SJCRH30 (cell line): ENCODE measurements at regions not wholly inside any gene's neighbourhood (a gene's known extent, or its start where the extent isn't known, plus 50 kb on each side); places are given as distances from the start of the nearest gene placed in this dataset.
A peak's percentile ranks its signal among the peaks of the same experiment; 100 is the strongest.

Experiments
- DNase-seq, 2 experiments: peaks; one replicate each; pipeline ENCODE4 v3.0.0-alpha.2; 2015 to 2020
- H3K27ac ChIP-seq: fragments of 250-450 bp; sonication (Bioruptor Pico); 2 replicates; pipeline ENCODE4 v1.5.1; 2020; ENCODE audit warnings: mild to moderate bottlenecking, moderate library complexity
- H3K27me3 ChIP-seq: fragments of 250-450 bp; sonication (Bioruptor Pico); 2 replicates; pipeline ENCODE4 v1.5.1; 2020; ENCODE audit warnings: mild to moderate bottlenecking, moderate library complexity
- H3K36me3 ChIP-seq: fragments of 250-450 bp; sonication (Bioruptor Pico); 2 replicates; pipeline ENCODE4 v1.5.1; 2020; ENCODE audit warnings: mild to moderate bottlenecking, moderate library complexity
- H3K4me1 ChIP-seq: fragments of 250-450 bp; sonication (Bioruptor Pico); 2 replicates; pipeline ENCODE4 v1.5.1; 2020; ENCODE audit warnings: mild to moderate bottlenecking, moderate library complexity
- H3K4me3 ChIP-seq: fragments of 250-450 bp; sonication (Bioruptor Pico); 2 replicates; pipeline ENCODE4 v1.5.1; 2020; ENCODE audit warnings: mild to moderate bottlenecking, moderate library complexity
- H3K9me3 ChIP-seq: fragments of 250-450 bp; sonication (Bioruptor Pico); replicated peaks from 2 replicates; pipeline ENCODE4 v1.5.1; 2020; ENCODE audit warnings: mild to moderate bottlenecking, moderate library complexity

GRCh38 chr1:237975903-237976302, 85.2 kb upstream of the ZP4 start:
- Histone ChIP-seq H3K27me3 (no peaks in the 10 kb centered on the region), H3K4me3 (no peak overlapping the region), H3K36me3 (no peaks in the 10 kb centered on the region), H3K27ac (no peak overlapping the region), H3K9me3 (no peaks in the 10 kb centered on the region), H3K4me1 (peaks cover 6% of the 10 kb centered on the region; the same call in 1 of the 2 replicates)
- no peak for DNase-seq

- H3K36me3 ChIP-seq: no peaks in the 10 kb centered on the region
- no peak overlapping the region for H3K27ac ChIP-seq
- no peaks in the 10 kb centered on the region for H3K27me3 ChIP-seq
- no peak overlapping the region for H3K4me3 ChIP-seq
- no peaks in the 10 kb centered on the region for H3K9me3 ChIP-seq
- peaks cover 6% of the 10 kb centered on the region; the same call in 1 of the 2 replicates for H3K4me1 ChIP-seq
- no peak for DNase-seq
Measured at GRCh38 chr1:237975376-237975775, 84.7 kb upstream of the ZP4 start.

DNA sequence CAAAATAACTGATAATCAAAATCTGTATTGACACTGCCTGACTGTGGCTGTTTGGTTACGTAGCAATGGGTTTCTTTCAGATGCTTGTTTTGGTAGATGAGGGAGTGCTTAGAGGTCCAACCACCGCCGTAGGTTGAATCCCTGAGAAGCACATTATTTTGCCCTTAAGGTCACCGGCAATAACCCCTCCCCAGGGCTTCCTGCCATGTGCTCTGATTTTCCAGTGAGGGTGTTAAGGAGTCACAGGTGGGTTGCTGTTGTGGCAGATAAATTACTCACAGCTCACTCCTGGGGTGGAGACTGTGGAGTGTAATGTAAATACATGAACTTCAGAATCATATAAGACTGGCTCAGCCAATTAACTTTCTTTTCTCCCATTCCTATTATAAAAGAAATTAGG, 81.5 kb upstream of the ZP4 start:
- H3K4me1 ChIP-seq: peaks cover 6% of the 10 kb centered on the region; the same call in 1 of the 2 replicates
- peak; percentile 51 to 71 for DNase-seq
- H3K27ac ChIP-seq: no peak overlapping the region
- H3K27me3 ChIP-seq: no peaks in the 10 kb centered on the region
- H3K36me3 ChIP-seq: no peaks in the 10 kb centered on the region
- no peaks in the 10 kb centered on the region for H3K9me3 ChIP-seq
- H3K4me3 ChIP-seq: no peak overlapping the region

GRCh38 chr1:237962985-237963384, 72.3 kb upstream of the ZP4 start:
- no peaks in the 10 kb centered on the region for H3K36me3 ChIP-seq
- H3K9me3 ChIP-seq: no peaks in the 10 kb centered on the region
- DNase-seq: no peak
- no peaks in the 10 kb centered on the region for H3K27me3 ChIP-seq
- no peak overlapping the region for H3K4me3 ChIP-seq
- H3K4me1 ChIP-seq: peaks cover 22% of the 10 kb centered on the region; the same call in 1 of the 2 replicates
- no peak overlapping the region for H3K27ac ChIP-seq

- no peaks in the 10 kb centered on the region for H3K27me3 ChIP-seq
- DNase-seq: peak; percentile 7 to 56
Measured at GRCh38 chr1:237961754-237962153, 71.0 kb upstream of the ZP4 start.

DNA sequence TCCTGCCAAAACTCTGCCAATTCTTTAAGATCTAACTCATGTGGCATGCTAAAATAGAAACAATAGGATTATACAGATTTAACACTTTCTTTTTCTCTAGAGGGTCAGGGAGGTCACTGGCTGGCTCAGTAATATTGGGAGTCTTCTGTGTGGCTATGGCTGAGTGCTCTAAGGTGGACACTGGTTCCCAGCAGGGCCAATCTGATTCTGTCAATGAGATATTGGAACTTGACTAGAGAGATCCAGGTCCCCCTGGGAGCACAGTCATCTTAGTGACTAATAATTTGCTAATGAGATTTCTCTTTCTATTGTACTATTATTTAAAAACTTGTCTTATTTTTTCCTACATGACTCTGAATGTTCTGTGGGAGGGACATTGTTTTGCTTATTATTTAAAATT, 69.1 kb upstream of the ZP4 start:
- H3K27me3 ChIP-seq: no peaks in the 10 kb centered on the region
- no peak overlapping the region for H3K4me3 ChIP-seq
- no peak for DNase-seq

More at GRCh38 chr1:237961754-237962153, 71.0 kb upstream of the ZP4 start:
- peaks cover 22% of the 10 kb centered on the region; the same call in 1 of the 2 replicates for H3K4me1 ChIP-seq
- no peaks in the 10 kb centered on the region for H3K9me3 ChIP-seq
- no peak overlapping the region for H3K4me3 ChIP-seq
- no peaks in the 10 kb centered on the region for H3K36me3 ChIP-seq
- peak overlapping the region; percentile 43 for H3K27ac ChIP-seq

GRCh38 chr1:237953238-237953637, 62.5 kb upstream of the ZP4 start:
- peak in 1 of 2 experiments; percentile 10 for DNase-seq
- no peaks in the 10 kb centered on the region for H3K27me3 ChIP-seq
- no peaks in the 10 kb centered on the region for H3K9me3 ChIP-seq
- no peaks in the 10 kb centered on the region for H3K4me1 ChIP-seq
- H3K27ac ChIP-seq: no peak overlapping the region
- H3K36me3 ChIP-seq: no peaks in the 10 kb centered on the region
- no peak overlapping the region for H3K4me3 ChIP-seq

More for the DNA sequence above, 69.1 kb upstream of the ZP4 start:
- H3K36me3 ChIP-seq: no peaks in the 10 kb centered on the region
- H3K9me3 ChIP-seq: no peaks in the 10 kb centered on the region
- H3K27ac ChIP-seq: no peak overlapping the region
- H3K4me1 ChIP-seq: peaks cover 22% of the 10 kb centered on the region; the same call in 1 of the 2 replicates
